ENCODE measurements at regions not wholly inside any gene's neighbourhood (a gene's known extent, or its start where the extent isn't known, plus 50 kb on each side); places are given as distances from the start of the nearest gene placed in this dataset.

DNA sequence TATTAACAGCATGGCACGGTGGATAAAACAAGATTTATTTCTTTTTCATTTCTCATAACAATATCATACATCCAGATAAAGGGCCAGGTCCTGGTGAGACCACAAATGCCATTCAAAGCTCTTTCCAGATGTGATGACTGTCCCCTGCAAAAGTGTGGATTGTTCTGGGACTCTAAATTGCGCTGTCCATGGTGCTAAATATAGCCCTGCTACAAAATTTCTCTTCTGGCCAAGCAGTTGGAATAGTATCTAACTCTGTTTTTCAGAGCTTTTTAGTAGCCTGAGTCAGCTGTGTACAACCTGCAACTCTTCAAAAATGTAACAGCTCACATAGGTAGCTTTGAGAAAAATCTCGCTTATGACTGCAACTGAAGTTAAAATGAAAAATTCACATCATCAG lies 115.8 kb downstream of the MANEA start (continued):
- TF ChIP-seq, protein P1, sequence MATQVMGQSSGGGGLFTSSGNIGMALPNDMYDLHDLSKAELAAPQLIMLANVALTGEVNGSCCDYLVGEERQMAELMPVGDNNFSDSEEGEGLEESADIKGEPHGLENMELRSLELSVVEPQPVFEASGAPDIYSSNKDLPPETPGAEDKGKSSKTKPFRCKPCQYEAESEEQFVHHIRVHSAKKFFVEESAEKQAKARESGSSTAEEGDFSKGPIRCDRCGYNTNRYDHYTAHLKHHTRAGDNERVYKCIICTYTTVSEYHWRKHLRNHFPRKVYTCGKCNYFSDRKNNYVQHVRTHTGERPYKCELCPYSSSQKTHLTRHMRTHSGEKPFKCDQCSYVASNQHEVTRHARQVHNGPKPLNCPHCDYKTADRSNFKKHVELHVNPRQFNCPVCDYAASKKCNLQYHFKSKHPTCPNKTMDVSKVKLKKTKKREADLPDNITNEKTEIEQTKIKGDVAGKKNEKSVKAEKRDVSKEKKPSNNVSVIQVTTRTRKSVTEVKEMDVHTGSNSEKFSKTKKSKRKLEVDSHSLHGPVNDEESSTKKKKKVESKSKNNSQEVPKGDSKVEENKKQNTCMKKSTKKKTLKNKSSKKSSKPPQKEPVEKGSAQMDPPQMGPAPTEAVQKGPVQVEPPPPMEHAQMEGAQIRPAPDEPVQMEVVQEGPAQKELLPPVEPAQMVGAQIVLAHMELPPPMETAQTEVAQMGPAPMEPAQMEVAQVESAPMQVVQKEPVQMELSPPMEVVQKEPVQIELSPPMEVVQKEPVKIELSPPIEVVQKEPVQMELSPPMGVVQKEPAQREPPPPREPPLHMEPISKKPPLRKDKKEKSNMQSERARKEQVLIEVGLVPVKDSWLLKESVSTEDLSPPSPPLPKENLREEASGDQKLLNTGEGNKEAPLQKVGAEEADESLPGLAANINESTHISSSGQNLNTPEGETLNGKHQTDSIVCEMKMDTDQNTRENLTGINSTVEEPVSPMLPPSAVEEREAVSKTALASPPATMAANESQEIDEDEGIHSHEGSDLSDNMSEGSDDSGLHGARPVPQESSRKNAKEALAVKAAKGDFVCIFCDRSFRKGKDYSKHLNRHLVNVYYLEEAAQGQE (IDR thresholded peaks at IDR 0.05; ENCODE audit: borderline replicate concordance in 1 of 2, low read depth in 1 of 2, low read length in 2 of 2): peak; percentile 72 to 99
- TF ChIP-seq, protein P2, sequence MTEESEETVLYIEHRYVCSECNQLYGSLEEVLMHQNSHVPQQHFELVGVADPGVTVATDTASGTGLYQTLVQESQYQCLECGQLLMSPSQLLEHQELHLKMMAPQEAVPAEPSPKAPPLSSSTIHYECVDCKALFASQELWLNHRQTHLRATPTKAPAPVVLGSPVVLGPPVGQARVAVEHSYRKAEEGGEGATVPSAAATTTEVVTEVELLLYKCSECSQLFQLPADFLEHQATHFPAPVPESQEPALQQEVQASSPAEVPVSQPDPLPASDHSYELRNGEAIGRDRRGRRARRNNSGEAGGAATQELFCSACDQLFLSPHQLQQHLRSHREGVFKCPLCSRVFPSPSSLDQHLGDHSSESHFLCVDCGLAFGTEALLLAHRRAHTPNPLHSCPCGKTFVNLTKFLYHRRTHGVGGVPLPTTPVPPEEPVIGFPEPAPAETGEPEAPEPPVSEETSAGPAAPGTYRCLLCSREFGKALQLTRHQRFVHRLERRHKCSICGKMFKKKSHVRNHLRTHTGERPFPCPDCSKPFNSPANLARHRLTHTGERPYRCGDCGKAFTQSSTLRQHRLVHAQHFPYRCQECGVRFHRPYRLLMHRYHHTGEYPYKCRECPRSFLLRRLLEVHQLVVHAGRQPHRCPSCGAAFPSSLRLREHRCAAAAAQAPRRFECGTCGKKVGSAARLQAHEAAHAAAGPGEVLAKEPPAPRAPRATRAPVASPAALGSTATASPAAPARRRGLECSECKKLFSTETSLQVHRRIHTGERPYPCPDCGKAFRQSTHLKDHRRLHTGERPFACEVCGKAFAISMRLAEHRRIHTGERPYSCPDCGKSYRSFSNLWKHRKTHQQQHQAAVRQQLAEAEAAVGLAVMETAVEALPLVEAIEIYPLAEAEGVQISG (CRISPR knock-in tag; IDR thresholded peaks at IDR 0.05): no peak
- no peak for TF ChIP-seq ZNF468 (CRISPR knock-in tag; IDR thresholded peaks at IDR 0.05)
- no peak for TF ChIP-seq RBM22 (optimal IDR thresholded peaks at IDR 0.05; ENCODE audit: low read length)
- 0 out of 2 replicates have a peak, but pooled peaks have one; percentile 65 for TF ChIP-seq TGIF2 (CRISPR knock-in tag; IDR thresholded peaks at IDR 0.05)
- no peak for TF ChIP-seq ZNF570 (CRISPR knock-in tag; IDR thresholded peaks at IDR 0.05; ENCODE audit: borderline replicate concordance)
- peak; percentile 79 for TF ChIP-seq EHMT2 (IDR thresholded peaks at IDR 0.05; ENCODE audit: borderline replicate concordance, low read depth, low read length)
- TF ChIP-seq ISL2 (CRISPR knock-in tag; IDR thresholded peaks at IDR 0.05): no peak
- TF ChIP-seq, protein P3, sequence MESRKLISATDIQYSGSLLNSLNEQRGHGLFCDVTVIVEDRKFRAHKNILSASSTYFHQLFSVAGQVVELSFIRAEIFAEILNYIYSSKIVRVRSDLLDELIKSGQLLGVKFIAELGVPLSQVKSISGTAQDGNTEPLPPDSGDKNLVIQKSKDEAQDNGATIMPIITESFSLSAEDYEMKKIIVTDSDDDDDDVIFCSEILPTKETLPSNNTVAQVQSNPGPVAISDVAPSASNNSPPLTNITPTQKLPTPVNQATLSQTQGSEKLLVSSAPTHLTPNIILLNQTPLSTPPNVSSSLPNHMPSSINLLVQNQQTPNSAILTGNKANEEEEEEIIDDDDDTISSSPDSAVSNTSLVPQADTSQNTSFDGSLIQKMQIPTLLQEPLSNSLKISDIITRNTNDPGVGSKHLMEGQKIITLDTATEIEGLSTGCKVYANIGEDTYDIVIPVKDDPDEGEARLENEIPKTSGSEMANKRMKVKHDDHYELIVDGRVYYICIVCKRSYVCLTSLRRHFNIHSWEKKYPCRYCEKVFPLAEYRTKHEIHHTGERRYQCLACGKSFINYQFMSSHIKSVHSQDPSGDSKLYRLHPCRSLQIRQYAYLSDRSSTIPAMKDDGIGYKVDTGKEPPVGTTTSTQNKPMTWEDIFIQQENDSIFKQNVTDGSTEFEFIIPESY (CRISPR knock-in tag; IDR thresholded peaks at IDR 0.05): no peak
- no peak for TF ChIP-seq ZNF775 (CRISPR knock-in tag; IDR thresholded peaks at IDR 0.05; ENCODE audit: borderline replicate concordance)
- TF ChIP-seq ZNF501 (CRISPR knock-in tag; IDR thresholded peaks at IDR 0.05): no peak
- no peak for TF ChIP-seq CBX2 (IDR thresholded peaks at IDR 0.05; ENCODE audit: low read depth, low read length)
- no peak for TF ChIP-seq CBX2 (CRISPR knock-in tag; IDR thresholded peaks at IDR 0.05; ENCODE audit: low read depth)
- TF ChIP-seq ZFP82 (CRISPR knock-in tag; IDR thresholded peaks at IDR 0.05; ENCODE audit: borderline replicate concordance): no peak
- no peak for TF ChIP-seq POLR2G (IDR thresholded peaks at IDR 0.05; ENCODE audit: low read depth, low read length)
- TF ChIP-seq, protein P4, sequence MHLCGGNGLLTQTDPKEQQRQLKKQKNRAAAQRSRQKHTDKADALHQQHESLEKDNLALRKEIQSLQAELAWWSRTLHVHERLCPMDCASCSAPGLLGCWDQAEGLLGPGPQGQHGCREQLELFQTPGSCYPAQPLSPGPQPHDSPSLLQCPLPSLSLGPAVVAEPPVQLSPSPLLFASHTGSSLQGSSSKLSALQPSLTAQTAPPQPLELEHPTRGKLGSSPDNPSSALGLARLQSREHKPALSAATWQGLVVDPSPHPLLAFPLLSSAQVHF (CRISPR knock-in tag; IDR thresholded peaks at IDR 0.05): no peak
- TF ChIP-seq ZNF703 (CRISPR knock-in tag; IDR thresholded peaks at IDR 0.05; ENCODE audit: borderline replicate concordance): no peak
- TF ChIP-seq, protein P5, sequence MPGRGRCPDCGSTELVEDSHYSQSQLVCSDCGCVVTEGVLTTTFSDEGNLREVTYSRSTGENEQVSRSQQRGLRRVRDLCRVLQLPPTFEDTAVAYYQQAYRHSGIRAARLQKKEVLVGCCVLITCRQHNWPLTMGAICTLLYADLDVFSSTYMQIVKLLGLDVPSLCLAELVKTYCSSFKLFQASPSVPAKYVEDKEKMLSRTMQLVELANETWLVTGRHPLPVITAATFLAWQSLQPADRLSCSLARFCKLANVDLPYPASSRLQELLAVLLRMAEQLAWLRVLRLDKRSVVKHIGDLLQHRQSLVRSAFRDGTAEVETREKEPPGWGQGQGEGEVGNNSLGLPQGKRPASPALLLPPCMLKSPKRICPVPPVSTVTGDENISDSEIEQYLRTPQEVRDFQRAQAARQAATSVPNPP (CRISPR knock-in tag; IDR thresholded peaks at IDR 0.05): no peak
- TF ChIP-seq ZNF121 (CRISPR knock-in tag; IDR thresholded peaks at IDR 0.05): no peak
- peak; percentile 52; the same call in 1 of the 2 replicates for TF ChIP-seq ZNF12 (CRISPR knock-in tag; IDR thresholded peaks at IDR 0.05)

Measured in HepG2 (cell line).